22Rv1 (cell line): ENCODE measurements at regions not wholly inside any gene's neighbourhood (a gene's known extent, or its start where the extent isn't known, plus 50 kb on each side); places are given as distances from the start of the nearest gene placed in this dataset.

ENCODE experiments used
- ZFX ChIP-seq: fragments of 450-650 bp; IDR thresholded peaks from 2 replicates; pipeline ENCODE4 v1.6.1; 2017; ENCODE audit warnings: antibody characterized with exemption, borderline replicate concordance
- TF ChIP-seq, protein P1 (sequence below): fragments of 450-650 bp; IDR thresholded peaks from 2 replicates; pipeline ENCODE4 v1.5.1; 2017; ENCODE audit warnings: mild to moderate bottlenecking

DNA sequence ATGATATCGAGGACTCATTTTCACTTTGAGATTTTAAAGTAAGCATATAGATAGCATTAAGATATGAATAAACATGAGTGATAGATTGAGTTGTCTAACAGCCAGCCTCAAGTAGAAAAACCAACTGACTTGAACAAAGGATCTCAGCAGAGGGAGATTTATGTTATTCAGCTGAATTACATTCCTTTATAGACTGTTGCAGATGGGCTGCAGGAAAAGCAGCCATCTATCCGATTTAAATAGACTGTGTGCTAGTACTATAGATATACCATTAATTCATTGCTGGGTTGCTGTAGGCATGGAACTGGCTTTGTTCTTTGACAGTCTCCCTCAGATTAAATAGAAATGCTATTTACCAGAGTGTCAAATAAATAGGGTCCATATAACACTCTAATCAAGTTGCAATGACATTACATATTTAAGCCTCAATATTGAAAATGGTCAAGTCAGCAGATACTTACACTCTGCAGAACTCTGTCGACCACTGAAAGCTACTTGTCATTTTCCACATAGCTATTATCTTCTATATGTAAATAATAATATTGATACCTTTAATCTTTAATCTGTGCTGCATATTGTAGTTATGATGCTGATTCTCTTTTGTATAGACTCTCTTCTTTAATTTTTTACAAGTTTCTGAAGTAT is 750.8 kb downstream of the CENPC start:
- TF ChIP-seq ZFX: no peak
- TF ChIP-seq, protein P1, sequence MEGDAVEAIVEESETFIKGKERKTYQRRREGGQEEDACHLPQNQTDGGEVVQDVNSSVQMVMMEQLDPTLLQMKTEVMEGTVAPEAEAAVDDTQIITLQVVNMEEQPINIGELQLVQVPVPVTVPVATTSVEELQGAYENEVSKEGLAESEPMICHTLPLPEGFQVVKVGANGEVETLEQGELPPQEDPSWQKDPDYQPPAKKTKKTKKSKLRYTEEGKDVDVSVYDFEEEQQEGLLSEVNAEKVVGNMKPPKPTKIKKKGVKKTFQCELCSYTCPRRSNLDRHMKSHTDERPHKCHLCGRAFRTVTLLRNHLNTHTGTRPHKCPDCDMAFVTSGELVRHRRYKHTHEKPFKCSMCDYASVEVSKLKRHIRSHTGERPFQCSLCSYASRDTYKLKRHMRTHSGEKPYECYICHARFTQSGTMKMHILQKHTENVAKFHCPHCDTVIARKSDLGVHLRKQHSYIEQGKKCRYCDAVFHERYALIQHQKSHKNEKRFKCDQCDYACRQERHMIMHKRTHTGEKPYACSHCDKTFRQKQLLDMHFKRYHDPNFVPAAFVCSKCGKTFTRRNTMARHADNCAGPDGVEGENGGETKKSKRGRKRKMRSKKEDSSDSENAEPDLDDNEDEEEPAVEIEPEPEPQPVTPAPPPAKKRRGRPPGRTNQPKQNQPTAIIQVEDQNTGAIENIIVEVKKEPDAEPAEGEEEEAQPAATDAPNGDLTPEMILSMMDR: no peak
